OCI-LY1 (cell line): ENCODE measurements at regions not wholly inside any gene's neighbourhood (a gene's known extent, or its start where the extent isn't known, plus 50 kb on each side); places are given as distances from the start of the nearest gene placed in this dataset.

Source experiments
- CTCF ChIP-seq: fragments of 200-600 bp; sonication (generic), shearing (Covaris generic); IDR thresholded peaks from 2 replicates; pipeline ENCODE4 v1.5.1; 2017; ENCODE audit warnings: mild to moderate bottlenecking, antibody characterized with exemption, low read length, moderate library complexity, mixed read lengths
- EZH2 ChIP-seq: fragments of 200-600 bp; sonication (generic), shearing (Covaris generic); IDR thresholded peaks from 2 replicates; pipeline ENCODE4 v1.8.0; 2017; ENCODE audit warnings: borderline replicate concordance, mixed run types, mild to moderate bottlenecking, antibody characterized with exemption, low read length, moderate library complexity, mixed read lengths

GRCh38 chr11:70944636-70945035, 307.7 kb downstream of the SHANK2 start:
- TF ChIP-seq CTCF (peak; percentile 37; the same call in 1 of the 2 replicates), EZH2 (no peak)
